ENCODE measurements at regions not wholly inside any gene's neighbourhood (a gene's known extent, or its start where the extent isn't known, plus 50 kb on each side); places are given as distances from the start of the nearest gene placed in this dataset.

- Histone ChIP-seq H2AFZ (ENCODE audit: low read depth, low read length, poor library complexity, severe bottlenecking) (no peak overlapping the region), H3K36me3 (ENCODE audit: control insufficient read depth in 1 of 2, insufficient read depth in 2 of 2, low read length in 2 of 2) (no peaks in the 10 kb centered on the region), H3K4me1 (ENCODE audit: control insufficient read depth in 1 of 2, insufficient read depth in 2 of 2, low read length in 2 of 2) (no peaks in the 10 kb centered on the region), H3K9ac (ENCODE audit: low read length) (no peak overlapping the region), H3K4me3 (replicated peaks in 1 of 2; ENCODE audit: low read depth in 1 of 2, low read length in 2 of 2) (no peak overlapping the region), H3K79me2 (ENCODE audit: insufficient read depth, low read length) (no peaks in the 10 kb centered on the region), H3K27me3 (ENCODE audit: insufficient read depth, low read length) (no peaks in the 10 kb centered on the region; the same call in 1 of the 2 replicates), H3K9me2 (ENCODE audit: insufficient read depth) (no peaks in the 10 kb centered on the region), H4K20me1 (ENCODE audit: insufficient read depth) (no peaks in the 10 kb centered on the region), H3K9me3 (ENCODE audit: control insufficient read depth in 1 of 2, insufficient read depth in 1 of 2, low read depth in 1 of 2, low read length in 2 of 2) (no peaks in the 10 kb centered on the region), H3K27ac (ENCODE audit: low read depth, low read length) (no peak overlapping the region), H3K4me2 (ENCODE audit: low read length) (no peak overlapping the region)
- ChIA-PET POLR2A (no interaction called here), CTCF (no interaction called here), RAD21 (ENCODE audit: low non-redundant PET in 1 of 2, low total read pairs in 2 of 2, uncharacterized antibody in 2 of 2, unreplicated experiment in 2 of 2) (no interaction called here)
- intact Hi-C loops (cut with micrococcal nuclease) = no loop called here
- no peak for DNase-seq (ENCODE audit: low read depth, low spot score)
- TF ChIP-seq POLR2AphosphoS5 (IDR thresholded peaks at IDR 0.05; ENCODE audit: low read depth, low read length) (no peak), CBX3 (IDR thresholded peaks at IDR 0.05; ENCODE audit: low read depth) (no peak), TCF7L2 (IDR thresholded peaks at IDR 0.05; ENCODE audit: borderline replicate concordance, extremely low read depth, insufficient read depth, insufficient read length) (no peak), SRF (IDR thresholded peaks at IDR 0.05; ENCODE audit: low read depth) (no peak), MAX (IDR thresholded peaks at IDR 0.05) (no peak), POLR2A (IDR thresholded peaks at IDR 0.05; ENCODE audit: borderline replicate concordance, extremely low read depth, insufficient read depth, insufficient read length) (no peak), ATF3 (IDR thresholded peaks at IDR 0.05) (no peak), ELF1 (IDR thresholded peaks at IDR 0.05; ENCODE audit: borderline replicate concordance, low read depth) (no peak), ZBTB33 (IDR thresholded peaks at IDR 0.05; ENCODE audit: extremely low read depth, insufficient replicate concordance, low read length) (no peak), EZH2 (IDR thresholded peaks at IDR 0.05) (no peak), SIN3A (IDR thresholded peaks at IDR 0.05; ENCODE audit: low read depth) (no peak), ZNF274 (IDR thresholded peaks at IDR 0.05; ENCODE audit: low read depth, low read length) (no peak), REST (IDR thresholded peaks at IDR 0.05; ENCODE audit: low read depth) (no peak)
- no TSS peak for BruUV-seq (replicated peaks)
- no peak for ATAC-seq
Observed at GRCh38 chr9:75775966-75776691, 114.3 kb upstream of the PCSK5 start.
